ENCODE measurements at regions not wholly inside any gene's neighbourhood (a gene's known extent, or its start where the extent isn't known, plus 50 kb on each side); places are given as distances from the start of the nearest gene placed in this dataset.

DNA sequence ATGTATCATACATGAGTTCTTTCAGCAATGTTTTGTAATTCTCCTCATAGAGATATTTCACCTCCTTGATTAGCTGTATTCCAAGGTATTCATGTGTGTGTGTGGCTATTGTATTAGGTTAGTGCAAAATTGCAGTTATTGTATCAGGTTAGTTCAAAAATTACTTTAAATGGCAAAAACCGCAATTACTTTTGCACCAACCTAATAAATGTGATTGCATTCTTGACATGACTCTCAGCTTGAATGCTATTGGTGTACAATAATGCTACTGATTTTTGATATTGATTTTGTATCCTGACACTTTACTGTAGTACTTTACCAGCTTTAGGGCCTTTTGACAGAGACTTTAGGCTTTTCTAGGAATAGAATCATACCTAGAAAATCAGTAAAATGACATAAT, 297.4 kb downstream of the ZWINT start:
- POLR2A ChIA-PET: no interaction called here
- CTCF ChIA-PET: no interaction called here

DNA sequence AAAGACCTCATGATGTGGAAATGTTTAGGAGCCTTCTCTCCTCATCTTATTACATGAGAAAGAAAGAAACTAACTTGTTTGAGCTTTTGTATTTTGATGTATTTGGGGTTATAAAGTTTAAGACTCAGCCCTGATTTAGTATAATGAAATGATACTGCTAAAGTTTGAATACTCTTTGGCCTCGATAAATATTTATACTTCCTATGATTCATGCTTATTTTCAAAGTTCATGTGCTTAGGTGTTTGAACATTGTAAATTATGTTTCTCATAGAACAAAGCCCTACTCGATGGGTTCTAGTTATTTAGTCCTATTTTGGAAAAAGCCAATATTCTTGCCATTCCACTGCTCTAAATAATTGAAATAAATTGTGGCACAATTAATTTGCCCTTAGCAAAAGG, 303.2 kb downstream of the ZWINT start:
- POLR2A ChIA-PET: no interaction called here
- Histone ChIP-seq H3K9me3 (ENCODE audit: control insufficient read depth, insufficient read depth, low read length) (no peaks in the 10 kb centered on the region), H3K4me3 (ENCODE audit: low read depth, low read length) (no peak overlapping the region), H3K27ac (ENCODE audit: low read depth, low read length) (no peak overlapping the region), H3K27me3 (ENCODE audit: control insufficient read depth, insufficient read depth, low read length) (no peaks in the 10 kb centered on the region)
- DNase-seq (ENCODE audit: low read depth, low spot score): no peak
- CTCF ChIA-PET: no interaction called here
- TF ChIP-seq, protein P1, sequence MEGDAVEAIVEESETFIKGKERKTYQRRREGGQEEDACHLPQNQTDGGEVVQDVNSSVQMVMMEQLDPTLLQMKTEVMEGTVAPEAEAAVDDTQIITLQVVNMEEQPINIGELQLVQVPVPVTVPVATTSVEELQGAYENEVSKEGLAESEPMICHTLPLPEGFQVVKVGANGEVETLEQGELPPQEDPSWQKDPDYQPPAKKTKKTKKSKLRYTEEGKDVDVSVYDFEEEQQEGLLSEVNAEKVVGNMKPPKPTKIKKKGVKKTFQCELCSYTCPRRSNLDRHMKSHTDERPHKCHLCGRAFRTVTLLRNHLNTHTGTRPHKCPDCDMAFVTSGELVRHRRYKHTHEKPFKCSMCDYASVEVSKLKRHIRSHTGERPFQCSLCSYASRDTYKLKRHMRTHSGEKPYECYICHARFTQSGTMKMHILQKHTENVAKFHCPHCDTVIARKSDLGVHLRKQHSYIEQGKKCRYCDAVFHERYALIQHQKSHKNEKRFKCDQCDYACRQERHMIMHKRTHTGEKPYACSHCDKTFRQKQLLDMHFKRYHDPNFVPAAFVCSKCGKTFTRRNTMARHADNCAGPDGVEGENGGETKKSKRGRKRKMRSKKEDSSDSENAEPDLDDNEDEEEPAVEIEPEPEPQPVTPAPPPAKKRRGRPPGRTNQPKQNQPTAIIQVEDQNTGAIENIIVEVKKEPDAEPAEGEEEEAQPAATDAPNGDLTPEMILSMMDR (IDR thresholded peaks at IDR 0.05; ENCODE audit: low read depth, low read length): no peak

More for the DNA sequence above, 297.4 kb downstream of the ZWINT start:
- TF ChIP-seq, protein P1 (IDR thresholded peaks at IDR 0.05; ENCODE audit: low read depth, low read length): no peak
- Histone ChIP-seq H3K9me3 (ENCODE audit: control insufficient read depth, insufficient read depth, low read length) (peaks cover 11% of the 10 kb centered on the region), H3K4me3 (ENCODE audit: low read depth, low read length) (no peak overlapping the region), H3K27ac (ENCODE audit: low read depth, low read length) (no peak overlapping the region), H3K27me3 (ENCODE audit: control insufficient read depth, insufficient read depth, low read length) (no peaks in the 10 kb centered on the region)
- DNase-seq (ENCODE audit: low read depth, low spot score): no peak

DNA sequence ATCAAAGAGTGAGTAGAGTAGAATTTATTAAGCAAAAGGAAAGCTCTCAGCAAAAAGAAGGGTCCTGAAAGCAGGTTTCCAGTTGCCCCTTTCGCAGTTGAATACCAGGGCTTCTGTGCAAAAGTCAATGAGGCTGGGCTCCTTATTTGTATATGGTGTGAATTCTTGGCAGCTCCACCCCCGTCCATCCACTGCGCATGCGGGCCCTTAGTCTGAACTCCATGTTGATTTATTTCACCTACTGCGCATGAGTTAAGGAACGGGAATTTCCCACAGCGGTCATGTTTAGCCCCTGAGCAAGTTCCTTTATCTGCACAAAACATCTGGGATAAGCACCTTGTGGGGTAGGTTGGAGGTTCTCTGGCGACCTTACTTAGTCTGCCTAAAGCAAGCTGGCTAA, 325.6 kb downstream of the ZWINT start:
- DNase-seq (ENCODE audit: low read depth, low spot score): no peak
- TF ChIP-seq, protein P1 (IDR thresholded peaks at IDR 0.05; ENCODE audit: low read depth, low read length): no peak
- ChIA-PET CTCF (interaction anchor here (0.6 kb wide), 1 partner anchor 49 kb away, joined by 3 read pairs; no protein-coding TSS in a partner anchor), POLR2A (no interaction called here)
- H3K9me3 ChIP-seq (ENCODE audit: control insufficient read depth, insufficient read depth, low read length): 0 out of 2 replicates have a peak, but pooled peaks cover 2% of the 10 kb centered on the region
- no peaks in the 10 kb centered on the region for H3K27me3 ChIP-seq (ENCODE audit: control insufficient read depth, insufficient read depth, low read length)
- no peak overlapping the region for H3K27ac ChIP-seq (ENCODE audit: low read depth, low read length)
- no peak overlapping the region for H3K4me3 ChIP-seq (ENCODE audit: low read depth, low read length)

DNA sequence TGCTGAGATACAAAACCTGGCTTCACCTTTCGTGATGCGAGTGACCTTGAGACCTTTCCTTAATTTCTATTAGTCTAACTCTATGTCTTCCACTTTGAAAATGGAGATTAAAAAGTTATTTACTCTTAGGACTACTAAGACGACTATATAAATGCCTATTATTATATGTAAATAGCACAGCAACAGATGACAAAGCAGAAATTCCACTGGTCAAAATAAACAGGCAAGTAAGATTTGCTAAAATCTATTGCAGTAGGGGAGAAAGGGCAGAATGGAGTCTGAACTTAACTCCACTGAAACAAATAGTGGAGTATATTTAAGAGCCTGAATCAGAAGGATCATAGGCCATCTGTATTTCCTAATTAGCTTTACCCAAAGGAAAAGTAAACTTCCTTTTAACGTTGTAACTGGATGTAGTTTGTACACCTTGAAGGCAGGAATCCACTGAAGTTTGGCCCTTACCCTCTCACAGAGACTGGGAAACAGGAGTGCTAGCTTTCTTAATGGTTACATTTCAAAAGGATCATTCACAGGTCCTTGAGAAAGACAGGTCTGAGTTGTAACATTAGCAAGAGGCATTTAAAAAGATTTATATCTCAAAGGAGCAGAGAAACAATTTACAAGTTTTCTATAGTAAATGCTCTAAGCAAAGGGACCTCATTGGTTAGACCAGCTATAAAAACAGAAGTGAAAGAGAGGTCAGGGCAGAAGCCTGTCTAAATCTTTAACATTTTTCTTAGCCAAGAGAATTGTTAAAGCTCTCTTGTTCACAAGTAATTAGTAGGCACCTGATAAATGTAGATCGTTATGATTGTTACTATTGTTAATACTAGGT, 332.5 kb downstream of the ZWINT start:
- POLR2A ChIA-PET: no interaction called here
- H3K9me3 ChIP-seq (ENCODE audit: control insufficient read depth, insufficient read depth, low read length): no peaks in the 10 kb centered on the region
- TF ChIP-seq, protein P1 (IDR thresholded peaks at IDR 0.05; ENCODE audit: low read depth, low read length): no peak
- H3K4me3 ChIP-seq (ENCODE audit: low read depth, low read length): no peak overlapping the region
- CTCF ChIA-PET: no interaction called here
- H3K27ac ChIP-seq (ENCODE audit: low read depth, low read length): no peak overlapping the region
- no peaks in the 10 kb centered on the region for H3K27me3 ChIP-seq (ENCODE audit: control insufficient read depth, insufficient read depth, low read length)
- DNase-seq (ENCODE audit: low read depth, low spot score): no peak

DNA sequence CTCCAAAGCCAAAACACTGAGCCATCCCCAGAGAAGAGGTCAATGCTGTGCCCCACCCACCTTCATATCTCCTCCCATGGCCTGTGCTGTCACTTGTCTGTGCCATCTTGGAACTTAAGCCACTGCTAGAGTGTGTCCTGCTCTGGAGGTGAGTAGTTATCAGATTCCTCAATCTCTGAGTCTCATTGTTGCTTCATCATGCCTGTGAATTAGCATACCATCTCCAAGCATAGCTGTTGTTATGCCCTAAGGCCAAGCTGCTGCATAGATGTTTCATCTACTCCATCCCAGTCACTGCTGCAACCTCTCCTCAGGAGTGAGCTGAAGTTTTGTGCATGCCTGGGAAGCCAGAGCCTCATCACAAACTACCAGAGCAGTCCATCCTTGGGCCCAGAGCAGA, 349.0 kb downstream of the ZWINT start:
- CTCF ChIA-PET: no interaction called here
- no peak for DNase-seq (ENCODE audit: low read depth, low spot score)
- POLR2A ChIA-PET: no interaction called here

More for the DNA sequence above, 349.0 kb downstream of the ZWINT start:
- peaks cover 12% of the 10 kb centered on the region; the same call in 1 of the 2 replicates for H3K9me3 ChIP-seq (ENCODE audit: control insufficient read depth, insufficient read depth, low read length)
- H3K27me3 ChIP-seq (ENCODE audit: control insufficient read depth, insufficient read depth, low read length): no peaks in the 10 kb centered on the region
- no peak overlapping the region for H3K4me3 ChIP-seq (ENCODE audit: low read depth, low read length)
- TF ChIP-seq, protein P1 (IDR thresholded peaks at IDR 0.05; ENCODE audit: low read depth, low read length): no peak
- no peak overlapping the region for H3K27ac ChIP-seq (ENCODE audit: low read depth, low read length)
